ENCODE measurements at regions not wholly inside any gene's neighbourhood (a gene's known extent, or its start where the extent isn't known, plus 50 kb on each side); places are given as distances from the start of the nearest gene placed in this dataset.
A peak's percentile ranks its signal among the peaks of the same experiment; 100 is the strongest.
"Not testable (repeated sequence)": the region's sequence is repeated elsewhere in the genome, so short reads cannot be mapped to it uniquely, and the experiment has no call there.

DNA sequence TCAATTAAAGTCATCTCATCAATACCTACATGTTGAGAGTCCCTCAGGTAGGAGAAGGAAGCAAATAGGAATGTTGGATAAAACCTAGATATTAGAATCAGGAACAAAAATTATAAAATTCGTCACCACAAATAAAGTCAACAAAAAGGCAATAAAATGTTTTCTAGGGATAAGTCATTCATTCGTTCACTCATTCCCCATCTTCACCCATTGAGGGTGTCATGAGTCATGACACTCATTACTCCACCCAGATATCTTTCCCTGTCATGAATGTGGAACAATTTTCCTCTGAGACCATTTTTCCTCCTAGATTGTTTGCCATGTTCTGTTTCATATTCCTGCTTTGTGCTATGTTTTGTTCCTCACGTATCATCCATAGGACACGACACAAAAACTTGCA is 50.9 kb upstream of the OLIG3 start:
- Mint-ChIP-seq H3K4me1 (peaks cover 34% of the 10 kb centered on the region), H3K36me3 (peaks cover 9% of the 10 kb centered on the region), H3K27ac (no peak overlapping the region), H3K4me3 (no peak overlapping the region), H3K27me3 (peaks cover 4% of the 10 kb centered on the region), H3K9me3 (peaks cover 12% of the 10 kb centered on the region)
- CTCF ChIA-PET: no interaction called here
- DNase-seq: no peak

DNA sequence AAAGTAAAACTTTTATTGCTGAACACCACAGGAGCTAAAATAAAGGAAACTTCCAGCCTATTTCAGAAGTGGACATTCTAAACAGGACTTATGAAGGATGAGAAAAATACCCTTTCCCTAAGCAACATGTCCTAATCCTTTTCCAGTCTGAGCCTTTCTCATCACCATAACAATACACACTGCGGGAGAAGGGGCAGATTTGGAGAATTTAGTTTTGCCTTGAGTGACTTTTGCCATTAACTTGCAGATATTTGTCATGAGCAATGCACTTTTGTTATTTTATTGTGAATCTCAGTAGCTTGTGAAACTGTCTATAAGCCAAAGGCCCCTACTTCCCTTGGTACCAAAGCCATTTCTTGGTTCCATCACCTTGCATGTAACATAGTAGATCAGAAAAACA is 53.0 kb upstream of the OLIG3 start:
- Mint-ChIP-seq H3K36me3 (peaks cover 2% of the 10 kb centered on the region), H3K27ac (no peak overlapping the region), H3K27me3 (peaks cover 4% of the 10 kb centered on the region), H3K9me3 (peaks cover 7% of the 10 kb centered on the region), H3K4me3 (no peak overlapping the region), H3K4me1 (peaks cover 27% of the 10 kb centered on the region)
- no peak for DNase-seq
- CTCF ChIA-PET: interaction anchor here (0.7 kb wide), 1 partner anchor 64 kb away, joined by 3 read pairs; no protein-coding TSS in a partner anchor

DNA sequence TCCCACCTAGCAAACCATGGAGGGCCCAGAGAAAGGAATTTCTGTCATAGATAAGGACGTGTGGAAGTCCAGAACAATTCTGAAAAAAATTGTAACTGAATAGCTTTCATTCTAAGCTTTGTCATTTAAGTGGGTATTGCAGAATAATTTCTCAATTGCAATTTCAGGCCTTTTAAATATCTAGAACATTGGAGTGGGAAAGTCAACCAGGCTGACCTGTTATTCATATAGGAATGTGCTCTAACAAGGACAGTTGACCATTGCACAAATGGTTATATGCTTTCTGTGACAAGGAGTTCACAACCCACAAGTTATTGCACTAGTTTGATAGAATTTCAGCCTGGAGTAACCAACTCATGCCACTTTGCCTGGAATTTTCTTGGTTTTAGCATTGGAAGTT is 53.4 kb upstream of the OLIG3 start:
- no peak overlapping the region for H3K4me3 Mint-ChIP-seq
- DNase-seq: no peak
- H3K27me3 Mint-ChIP-seq: peaks cover 4% of the 10 kb centered on the region
- CTCF ChIA-PET: no interaction called here
- no peak overlapping the region for H3K27ac Mint-ChIP-seq
- H3K4me1 Mint-ChIP-seq: peaks cover 23% of the 10 kb centered on the region
- H3K36me3 Mint-ChIP-seq: no peaks in the 10 kb centered on the region
- H3K9me3 Mint-ChIP-seq: peaks cover 5% of the 10 kb centered on the region

DNA sequence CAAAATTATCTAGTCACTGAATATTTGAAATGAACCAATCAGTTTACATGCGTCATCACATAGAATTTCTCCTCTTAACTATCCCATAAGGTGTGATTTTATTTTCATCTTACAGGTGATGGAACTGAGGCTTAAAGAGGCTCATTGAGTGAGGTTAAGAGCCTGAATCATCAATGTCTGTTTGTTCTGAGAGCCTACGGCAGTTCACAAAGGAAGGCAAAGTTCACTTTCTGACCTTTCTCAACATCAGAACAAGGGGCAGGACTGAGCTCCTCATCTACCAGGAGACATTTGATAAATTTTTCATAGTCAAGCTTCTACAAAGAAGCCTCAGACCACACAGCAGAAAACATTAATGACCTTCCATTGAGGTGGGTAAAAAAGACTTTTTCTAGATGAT is 54.9 kb upstream of the OLIG3 start:
- Mint-ChIP-seq H3K27ac (no peak overlapping the region), H3K36me3 (no peaks in the 10 kb centered on the region)
- CTCF ChIA-PET: interaction anchor here (2.3 kb wide), 1 partner anchor 24 kb away, joined by 5 read pairs; no protein-coding TSS in a partner anchor

DNA sequence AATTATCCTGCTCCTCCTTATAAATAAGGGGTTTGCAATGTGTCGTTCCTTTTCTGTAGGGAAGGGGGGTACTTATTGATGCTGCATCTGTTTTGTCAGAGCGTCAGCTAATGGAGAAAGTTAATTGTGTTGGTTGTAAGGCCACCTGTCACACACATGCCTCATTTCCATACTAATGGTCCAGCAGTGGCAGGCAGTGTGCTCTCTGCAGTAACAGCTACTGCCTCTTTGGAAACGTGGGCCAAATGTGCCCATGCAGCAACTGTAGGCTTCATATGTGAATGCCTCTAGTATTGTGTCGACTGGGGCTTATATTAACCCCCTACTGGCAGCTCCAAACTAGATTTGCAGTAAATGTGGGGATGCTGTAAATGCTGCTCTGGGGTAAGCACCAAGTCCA is 56.3 kb upstream of the OLIG3 start:
- H3K27ac Mint-ChIP-seq: no peak overlapping the region
- peaks cover 4% of the 10 kb centered on the region for H3K27me3 Mint-ChIP-seq
- peaks cover 6% of the 10 kb centered on the region for H3K36me3 Mint-ChIP-seq
- CTCF ChIA-PET: interaction anchor here (2.3 kb wide), 1 partner anchor 22 kb away, joined by 5 read pairs; no protein-coding TSS in a partner anchor
- H3K4me3 Mint-ChIP-seq: no peak overlapping the region
- H3K9me3 Mint-ChIP-seq: peaks cover 8% of the 10 kb centered on the region
- DNase-seq: no peak
- peaks cover 6% of the 10 kb centered on the region for H3K4me1 Mint-ChIP-seq

More for the DNA sequence above, 54.9 kb upstream of the OLIG3 start:
- Mint-ChIP-seq H3K4me3 (no peak overlapping the region), H3K27me3 (peaks cover 4% of the 10 kb centered on the region), H3K4me1 (peaks cover 8% of the 10 kb centered on the region), H3K9me3 (peaks cover 5% of the 10 kb centered on the region)
- no peak for DNase-seq

DNA sequence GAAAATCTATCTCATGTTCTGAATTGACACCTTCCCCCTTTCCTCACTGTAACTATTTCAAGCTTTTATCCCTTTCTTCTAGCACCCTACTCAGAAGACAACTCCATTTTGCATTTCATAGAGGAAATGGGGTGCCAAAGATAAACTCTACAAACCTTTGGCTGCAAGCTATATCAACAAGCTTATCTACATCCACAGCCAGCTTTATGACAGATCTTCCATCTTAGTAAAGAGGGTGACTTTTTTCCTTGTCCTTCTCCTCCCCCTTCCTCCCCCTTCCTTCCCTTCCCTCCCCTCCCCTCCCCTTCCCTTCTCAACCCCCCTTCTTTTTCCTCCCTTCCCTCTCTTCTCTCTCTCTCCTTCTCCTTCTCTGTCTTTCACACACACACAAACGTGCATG is 58.0 kb upstream of the OLIG3 start:
- CTCF ChIA-PET: no interaction called here
- H3K27me3 Mint-ChIP-seq: peaks cover 4% of the 10 kb centered on the region
- DNase-seq: no peak

DNA sequence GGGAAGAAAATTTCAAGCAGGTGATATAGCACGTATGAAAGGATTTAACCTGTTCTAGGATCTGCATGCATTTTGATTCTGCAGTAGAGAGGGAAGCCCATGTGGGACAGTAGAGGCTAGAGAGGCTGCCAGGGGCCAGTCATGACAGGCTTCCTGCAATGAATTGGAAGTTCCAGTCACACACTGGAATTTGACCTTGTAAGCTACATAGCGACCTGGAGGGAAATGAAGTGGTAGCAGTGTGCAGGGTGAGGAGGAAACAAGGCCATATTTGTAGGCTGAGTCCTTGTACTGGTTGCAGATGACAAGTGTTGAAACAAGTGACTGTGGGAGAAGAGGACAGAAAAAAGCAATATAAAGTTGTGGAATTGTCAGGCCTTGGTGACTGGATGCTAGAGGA is 58.6 kb upstream of the OLIG3 start:
- Mint-ChIP-seq H3K4me1 (peaks cover 12% of the 10 kb centered on the region), H3K27ac (no peak overlapping the region), H3K27me3 (peaks cover 4% of the 10 kb centered on the region), H3K36me3 (peaks cover 19% of the 10 kb centered on the region), H3K9me3 (peaks cover 20% of the 10 kb centered on the region), H3K4me3 (no peak overlapping the region)
- no peak for DNase-seq
- CTCF ChIA-PET: no interaction called here

More for the DNA sequence above, 58.0 kb upstream of the OLIG3 start:
- Mint-ChIP-seq H3K4me3 (no peak overlapping the region), H3K27ac (no peak overlapping the region), H3K9me3 (peaks cover 17% of the 10 kb centered on the region), H3K4me1 (peaks cover 7% of the 10 kb centered on the region), H3K36me3 (peaks cover 15% of the 10 kb centered on the region)

DNA sequence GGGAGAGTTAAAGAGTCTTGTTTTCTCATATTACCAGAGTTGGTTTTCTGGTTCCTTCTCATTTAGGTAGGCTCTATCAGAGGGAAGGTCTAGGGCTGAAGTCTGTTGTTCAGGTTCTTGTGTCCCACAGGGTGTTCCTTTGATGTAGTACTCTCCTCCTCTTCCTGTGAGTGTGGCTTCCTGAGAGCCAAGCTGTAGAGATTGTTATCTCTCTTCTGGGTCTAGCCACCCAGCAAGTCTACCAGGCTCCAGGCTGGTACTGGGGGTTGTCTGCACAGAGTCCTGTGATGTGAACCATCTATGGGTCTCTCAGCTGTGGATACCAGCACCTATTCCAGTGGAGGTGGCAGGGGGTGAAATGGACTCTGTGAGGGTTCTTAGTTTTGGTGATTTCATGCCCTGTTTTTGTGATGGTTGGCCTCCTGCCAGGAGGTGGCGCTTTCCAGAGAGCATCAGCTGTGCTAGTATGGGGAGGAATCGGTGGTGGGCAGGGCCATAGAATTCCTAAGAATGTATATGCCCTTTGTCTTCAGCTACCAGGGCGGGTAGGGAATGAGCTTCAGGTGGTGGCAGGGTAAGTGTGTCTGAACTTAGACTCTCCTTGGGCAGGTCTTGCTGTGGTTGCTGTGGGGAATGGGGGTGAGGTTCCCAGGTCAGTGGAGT is 65.5 kb upstream of the OLIG3 start:
- Mint-ChIP-seq H3K9me3 (peaks cover 49% of the 10 kb centered on the region), H3K4me1 (peaks cover 45% of the 10 kb centered on the region), H3K36me3 (peaks cover 53% of the 10 kb centered on the region), H3K4me3 (peak overlapping the region; percentile 58), H3K27ac (peak overlapping the region; percentile 89)
- CTCF ChIA-PET: interaction anchor here (1.2 to 2.0 kb wide), 3 partner anchors 10 to 63 kb away, joined by 3 to 8 read pairs (median 5); no protein-coding TSS in a partner anchor
- DNase-seq: peak; percentile 64
- H3K27me3 Mint-ChIP-seq: not testable (repeated sequence)

DNA sequence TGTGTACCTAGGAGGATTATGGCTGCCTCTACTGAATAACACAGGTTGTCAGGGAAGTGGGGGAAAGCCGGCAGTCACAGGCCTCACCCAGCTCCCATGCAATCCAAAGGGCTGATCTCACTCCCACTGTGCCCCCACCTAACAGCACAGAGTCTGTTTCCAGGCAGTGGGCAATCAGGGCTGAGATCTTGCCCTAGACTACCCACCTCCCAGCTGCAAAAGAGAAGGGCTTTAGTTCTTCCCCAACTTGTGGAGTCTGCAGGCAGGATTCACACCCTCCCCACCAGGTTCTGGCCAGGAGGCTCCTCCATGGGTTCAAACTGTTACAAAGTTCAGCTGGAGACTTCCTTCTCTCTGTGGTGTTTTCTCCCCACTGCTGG is 66.0 kb upstream of the OLIG3 start:
- CTCF ChIA-PET: interaction anchor here (1.5 to 2.0 kb wide), 2 partner anchors 10 to 30 kb away, joined by 5 to 8 read pairs; no protein-coding TSS in a partner anchor
- H3K4me1 Mint-ChIP-seq: peaks cover 45% of the 10 kb centered on the region
- peak overlapping the region; percentile 89 for H3K27ac Mint-ChIP-seq
- peaks cover 50% of the 10 kb centered on the region for H3K9me3 Mint-ChIP-seq
- no peak for DNase-seq
- H3K4me3 Mint-ChIP-seq: peak overlapping the region; percentile 58
- H3K27me3 Mint-ChIP-seq: peaks cover 4% of the 10 kb centered on the region
- H3K36me3 Mint-ChIP-seq: peaks cover 51% of the 10 kb centered on the region

DNA sequence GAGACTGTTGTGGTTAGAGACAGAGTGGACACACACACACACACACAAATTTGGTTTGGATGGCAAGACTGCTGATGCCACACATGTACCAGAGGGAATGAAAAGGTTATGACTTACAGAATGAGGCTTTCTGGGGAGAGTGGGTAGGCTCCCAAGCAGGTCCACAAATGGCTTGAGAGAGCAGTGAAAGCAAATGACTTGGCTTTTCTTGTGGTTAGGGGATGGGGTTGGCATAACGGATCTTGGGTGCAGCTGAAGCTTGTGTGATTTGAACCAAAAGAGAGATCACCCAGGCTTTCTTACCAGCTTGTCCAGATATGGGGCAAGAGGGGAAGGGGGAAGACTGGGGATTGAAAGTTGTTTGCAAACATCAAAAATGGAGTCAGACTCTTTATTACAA is 73.9 kb upstream of the OLIG3 start:
- CTCF ChIA-PET: no interaction called here
- Mint-ChIP-seq H3K27me3 (peaks cover 17% of the 10 kb centered on the region), H3K27ac (no peak overlapping the region), H3K4me1 (peaks cover 8% of the 10 kb centered on the region), H3K9me3 (peaks cover 8% of the 10 kb centered on the region), H3K4me3 (no peak overlapping the region), H3K36me3 (peaks cover 2% of the 10 kb centered on the region)
- no peak for DNase-seq

DNA sequence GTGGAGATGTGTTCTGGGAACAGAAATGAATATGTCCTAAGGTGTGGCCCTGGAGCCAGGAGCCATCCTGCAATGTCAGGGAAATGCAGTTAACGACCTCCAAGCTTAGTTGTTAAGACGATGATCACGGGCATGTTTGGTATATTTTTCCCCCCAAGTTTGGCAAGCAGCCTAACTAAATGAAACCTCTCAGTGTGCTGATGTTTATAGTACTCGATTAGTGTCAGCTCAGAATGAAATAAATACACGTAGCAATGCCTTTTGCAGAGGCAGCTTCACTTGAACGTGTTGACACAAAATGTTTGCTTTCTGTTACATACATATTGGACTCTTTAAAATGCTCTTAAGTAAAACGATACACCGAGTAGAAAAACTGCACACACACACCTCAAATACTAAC is 76.2 kb upstream of the OLIG3 start:
- CTCF ChIA-PET: interaction anchor here (0.7 to 2.7 kb wide), 3 partner anchors 10 to 19 kb away, joined by 3 to 9 read pairs (median 8); no protein-coding TSS in a partner anchor
- Mint-ChIP-seq H3K4me1 (peaks cover 8% of the 10 kb centered on the region), H3K9me3 (no peaks in the 10 kb centered on the region), H3K36me3 (no peaks in the 10 kb centered on the region), H3K27me3 (peaks cover 34% of the 10 kb centered on the region), H3K27ac (no peak overlapping the region), H3K4me3 (no peak overlapping the region)
- DNase-seq: no peak

DNA sequence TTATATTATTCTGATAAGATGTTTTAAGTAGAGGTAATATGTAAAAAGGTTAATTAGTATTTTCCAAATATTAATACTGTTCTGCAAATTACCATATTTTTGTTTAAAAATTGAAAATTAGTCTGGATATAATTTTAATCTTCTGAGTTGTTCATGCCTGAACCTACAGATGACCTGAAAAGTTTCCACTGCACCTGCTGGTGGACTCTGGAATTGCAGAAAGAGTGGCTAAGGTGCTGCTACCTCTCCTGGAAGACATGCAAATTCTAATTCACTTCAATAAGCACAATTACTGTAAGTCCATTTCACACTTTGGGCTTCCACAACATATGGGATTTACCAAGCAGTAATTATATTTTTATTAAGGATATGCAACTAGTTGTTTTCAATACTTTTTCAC is 77.7 kb upstream of the OLIG3 start:
- Mint-ChIP-seq H3K9me3 (no peaks in the 10 kb centered on the region), H3K36me3 (no peaks in the 10 kb centered on the region), H3K4me3 (no peak overlapping the region), H3K27me3 (peaks cover 35% of the 10 kb centered on the region), H3K4me1 (peaks cover 8% of the 10 kb centered on the region), H3K27ac (no peak overlapping the region)
- CTCF ChIA-PET: interaction anchor here (0.8 to 0.9 kb wide), 2 partner anchors 55 to 68 kb away, joined by 3 read pairs; no protein-coding TSS in a partner anchor
- DNase-seq: peak; percentile 80

DNA sequence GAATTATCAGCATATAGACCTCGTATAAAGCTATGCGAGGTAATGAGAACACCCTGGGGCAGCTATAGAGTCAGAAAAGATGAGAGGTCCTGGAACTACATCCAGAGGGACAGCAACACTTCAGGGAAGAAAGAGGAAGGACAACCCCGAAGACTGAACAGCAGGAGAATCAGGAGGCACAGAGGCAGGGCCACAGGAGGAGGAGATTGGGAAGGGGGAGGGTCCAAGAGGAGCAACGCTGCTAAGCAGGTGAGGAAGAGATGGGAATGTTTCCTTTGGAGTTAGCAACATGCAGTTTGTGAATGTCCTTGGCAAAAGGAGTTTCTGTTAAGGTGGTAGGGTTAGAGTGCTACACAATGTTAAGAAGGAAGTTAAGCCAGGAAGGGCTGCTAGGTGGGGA is 79.5 kb upstream of the OLIG3 start:
- DNase-seq: no peak
- H3K9me3 Mint-ChIP-seq: no peaks in the 10 kb centered on the region
- CTCF ChIA-PET: interaction anchor here (1.4 to 1.5 kb wide), 3 partner anchors 13 to 24 kb away, joined by 3 to 5 read pairs (median 4); no protein-coding TSS in a partner anchor
- H3K36me3 Mint-ChIP-seq: no peaks in the 10 kb centered on the region
- H3K4me1 Mint-ChIP-seq: peaks cover 3% of the 10 kb centered on the region
- no peak overlapping the region for H3K4me3 Mint-ChIP-seq
- no peak overlapping the region for H3K27ac Mint-ChIP-seq
- peaks cover 23% of the 10 kb centered on the region for H3K27me3 Mint-ChIP-seq

DNA sequence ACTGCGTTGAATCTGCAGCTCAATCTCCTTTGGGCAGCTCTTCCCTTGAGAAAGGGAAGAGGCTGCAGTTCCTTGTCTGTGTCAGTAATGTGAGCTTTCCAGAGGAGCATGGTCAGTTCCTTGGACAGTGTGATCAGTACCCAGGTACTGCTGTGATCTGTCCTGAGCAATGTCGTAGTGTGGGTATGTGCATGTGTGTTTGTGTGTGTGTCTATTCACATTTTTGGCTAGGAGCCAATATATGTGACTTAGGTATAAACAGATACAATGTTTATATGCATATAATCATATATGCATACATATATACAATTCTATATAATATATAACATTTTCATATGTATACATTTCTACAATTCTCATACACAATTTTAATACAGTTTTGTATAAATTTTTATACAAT is 85.4 kb upstream of the OLIG3 start:
- H3K4me1 Mint-ChIP-seq: no peaks in the 10 kb centered on the region
- no peak for DNase-seq
- peaks cover 24% of the 10 kb centered on the region for H3K27me3 Mint-ChIP-seq
- no peak overlapping the region for H3K27ac Mint-ChIP-seq
- H3K4me3 Mint-ChIP-seq: no peak overlapping the region
- H3K36me3 Mint-ChIP-seq: no peaks in the 10 kb centered on the region
- H3K9me3 Mint-ChIP-seq: no peaks in the 10 kb centered on the region
- CTCF ChIA-PET: interaction anchor here (2.0 kb wide), 1 partner anchor 10 kb away, joined by 15 read pairs; no protein-coding TSS in a partner anchor
